Endothelial cell (in vitro differentiated cells): ENCODE measurements at regions not wholly inside any gene's neighbourhood (a gene's known extent, or its start where the extent isn't known, plus 50 kb on each side); places are given as distances from the start of the nearest gene placed in this dataset.

Experiments used
- DNase-seq: peaks from one replicate; pipeline ENCODE4 v3.0.0; 2021; ENCODE audit warnings: low spot score
- H3K27ac Mint-ChIP-seq: one replicate; pipeline ENCODE4 v1.8.0; 2021; ENCODE audit warnings: mixed read lengths, inconsistent platforms; ENCODE audit not compliant: unreplicated experiment
- H3K27me3 Mint-ChIP-seq: one replicate; pipeline ENCODE4 v1.8.0; 2021; ENCODE audit warnings: mild to moderate bottlenecking, moderate library complexity, mixed read lengths, inconsistent platforms; ENCODE audit not compliant: unreplicated experiment
- H3K36me3 Mint-ChIP-seq: one replicate; pipeline ENCODE4 v1.8.0; 2021; ENCODE audit warnings: mild to moderate bottlenecking, low read depth, mixed read lengths, inconsistent platforms; ENCODE audit not compliant: unreplicated experiment
- H3K4me1 Mint-ChIP-seq: one replicate; pipeline ENCODE4 v1.8.0; 2021; ENCODE audit warnings: mild to moderate bottlenecking, mixed read lengths, inconsistent platforms; ENCODE audit not compliant: unreplicated experiment
- H3K4me3 Mint-ChIP-seq: one replicate; pipeline ENCODE4 v1.8.0; 2021; ENCODE audit warnings: mild to moderate bottlenecking, mixed read lengths, inconsistent platforms; ENCODE audit not compliant: unreplicated experiment
- H3K9me3 Mint-ChIP-seq: one replicate; pipeline ENCODE4 v1.8.0; 2021; ENCODE audit warnings: mixed read lengths, inconsistent platforms; ENCODE audit not compliant: unreplicated experiment
- CTCF ChIP-seq: fragments of 200-600 bp; sonication (generic); IDR thresholded peaks from one replicate; pipeline ENCODE4 v1.5.0; 2021; ENCODE audit warnings: antibody characterized with exemption; ENCODE audit not compliant: unreplicated experiment

GRCh38 chr12:127162307-127162706 lies 1104.7 kb upstream of the TMEM132C start:
- Mint-ChIP-seq H3K4me3 (no peak overlapping the region), H3K27me3 (peaks cover 7% of the 10 kb centered on the region), H3K27ac (no peak overlapping the region), H3K36me3 (peaks cover 4% of the 10 kb centered on the region), H3K4me1 (no peaks in the 10 kb centered on the region), H3K9me3 (peaks cover 32% of the 10 kb centered on the region)
- DNase-seq, result no peak
- TF ChIP-seq CTCF, result no peak

DNA sequence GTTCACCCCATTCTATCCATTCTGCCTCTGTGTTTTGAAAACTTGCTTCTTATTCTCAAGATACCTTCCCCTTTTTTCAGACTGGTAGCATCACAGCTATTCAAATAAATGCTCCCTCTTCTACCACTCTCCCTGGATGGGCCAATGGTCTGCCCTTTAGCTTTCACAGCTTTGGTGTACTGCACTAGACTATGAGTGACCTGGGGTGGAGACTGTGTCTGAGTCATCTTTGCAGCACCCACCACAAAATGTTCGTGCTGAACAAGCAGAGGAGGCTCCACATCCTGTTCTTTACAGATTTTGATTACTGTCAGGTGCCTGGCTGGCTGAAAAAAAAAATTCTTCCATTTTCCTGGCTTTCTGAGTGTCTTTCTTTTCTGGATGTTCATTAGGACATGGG lies 1104.1 kb upstream of the TMEM132C start:
- H3K4me3 Mint-ChIP-seq, result no peak overlapping the region
- TF ChIP-seq CTCF, result no peak
- DNase-seq, result no peak
- peaks cover 36% of the 10 kb centered on the region for H3K9me3 Mint-ChIP-seq
- no peak overlapping the region for H3K27ac Mint-ChIP-seq
- no peaks in the 10 kb centered on the region for H3K4me1 Mint-ChIP-seq
- H3K27me3 Mint-ChIP-seq, result peaks cover 7% of the 10 kb centered on the region
- H3K36me3 Mint-ChIP-seq, result peaks cover 4% of the 10 kb centered on the region

- TF ChIP-seq CTCF, result no peak
- DNase-seq, result no peak
- Mint-ChIP-seq H3K4me3 (no peak overlapping the region), H3K36me3 (peaks cover 8% of the 10 kb centered on the region), H3K27ac (no peak overlapping the region), H3K4me1 (no peaks in the 10 kb centered on the region), H3K9me3 (peaks cover 53% of the 10 kb centered on the region), H3K27me3 (peaks cover 7% of the 10 kb centered on the region)
These were observed 1101.2 kb upstream of the TMEM132C start for GRCh38 chr12:127165567-127166392.

DNA sequence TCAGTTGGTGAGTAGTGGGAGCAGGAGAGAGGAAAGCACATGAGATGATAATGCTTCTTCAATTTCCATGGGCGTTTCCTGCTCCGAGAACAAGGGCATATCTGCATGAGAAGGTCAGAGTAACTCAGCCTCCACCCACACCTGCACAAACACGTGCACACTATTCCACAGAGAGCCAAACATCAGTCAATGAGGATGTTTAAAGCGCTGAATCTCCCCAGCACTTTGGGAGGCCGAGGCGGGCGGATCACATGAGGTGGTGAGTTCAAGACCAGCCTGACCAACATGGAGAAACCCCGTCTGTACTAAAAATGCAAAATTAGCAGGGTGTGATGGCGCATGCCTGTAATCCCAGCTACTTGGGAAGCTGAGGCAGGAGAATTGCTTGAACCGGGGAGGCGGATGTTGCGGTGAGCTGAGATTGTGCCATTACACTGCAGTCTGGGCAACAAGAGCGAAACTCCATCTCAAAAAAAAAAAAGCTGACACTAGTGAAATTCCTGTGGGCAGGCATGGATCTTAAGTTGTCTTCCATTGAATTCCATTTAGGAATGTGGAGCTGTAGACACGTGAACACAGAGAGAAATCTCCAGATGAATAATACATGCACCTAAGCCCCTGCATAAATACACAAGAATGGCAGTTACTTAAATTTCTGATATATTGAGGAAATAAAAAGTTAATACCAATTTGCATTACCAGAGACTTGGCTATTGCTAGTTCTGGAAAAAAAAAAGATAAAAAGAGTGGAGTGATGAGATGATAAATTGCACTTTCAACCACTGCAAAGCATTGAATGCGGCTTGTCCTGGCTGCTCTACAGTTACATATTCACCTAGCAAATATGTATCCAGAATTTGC lies 1097.4 kb upstream of the TMEM132C start:
- Mint-ChIP-seq H3K4me3 (no peak overlapping the region), H3K4me1 (no peaks in the 10 kb centered on the region), H3K27me3 (peaks cover 17% of the 10 kb centered on the region), H3K27ac (no peak overlapping the region), H3K36me3 (peaks cover 20% of the 10 kb centered on the region), H3K9me3 (peaks cover 60% of the 10 kb centered on the region)
- no peak for DNase-seq
- no peak for TF ChIP-seq CTCF
